ENCODE measurements at regions not wholly inside any gene's neighbourhood (a gene's known extent, or its start where the extent isn't known, plus 50 kb on each side); places are given as distances from the start of the nearest gene placed in this dataset.

GRCh38 chr18:78241535-78242253, 737.9 kb upstream of the SALL3 start (continued):
- TF ChIP-seq ATRX (CRISPR knock-in tag; IDR thresholded peaks at IDR 0.05; ENCODE audit: borderline replicate concordance) (no peak), MIXL1 (CRISPR knock-in tag; IDR thresholded peaks at IDR 0.05) (no peak), SRSF9 (IDR thresholded peaks at IDR 0.05; ENCODE audit: borderline replicate concordance, insufficient read depth, low read depth, low read length, poor library complexity, severe bottlenecking) (no peak), ZNF446 (CRISPR knock-in tag; IDR thresholded peaks at IDR 0.05) (no peak), SYNCRIP (IDR thresholded peaks at IDR 0.05; ENCODE audit: insufficient read depth, low read depth, low read length) (no peak), HOXA3 (CRISPR knock-in tag; IDR thresholded peaks at IDR 0.05) (no peak)

GRCh38 chr18:78242254-78242643, 737.4 kb upstream of the SALL3 start:
- POLR2A ChIA-PET, result no interaction called here
- Histone ChIP-seq H3K36me3 (replicated peaks in 1 of 2; ENCODE audit: control insufficient read depth in 1 of 2, insufficient read depth in 2 of 2, low read length in 2 of 2) (no peaks in the 10 kb centered on the region), H3K9ac (ENCODE audit: insufficient read depth, low read depth, low read length) (no peak overlapping the region), H2AFZ (ENCODE audit: low read length) (no peak overlapping the region), H3K9me3 (ENCODE audit: low read length) (peaks cover 7% of the 10 kb centered on the region; the same call in 1 of the 2 replicates), H3K4me3 (replicated peaks in 1 of 3; ENCODE audit: insufficient read depth in 1 of 3, low read depth in 2 of 3, low read length in 3 of 3) (no peak overlapping the region), H4K20me1 (ENCODE audit: insufficient read depth, low read length) (no peaks in the 10 kb centered on the region), H3K79me2 (ENCODE audit: insufficient read depth, low read length) (no peaks in the 10 kb centered on the region), H3K27ac (ENCODE audit: extremely low read length, insufficient read depth, low read length) (no peak overlapping the region), H3K27me3 (ENCODE audit: control insufficient read depth in 1 of 2, insufficient read depth in 2 of 2, low read length in 2 of 2) (peaks cover 0 to 20% of the 10 kb centered on the region in 2 experiments; a peak in 2 of 5 replicates), H3K4me1 (ENCODE audit: insufficient read depth, low read length) (no peaks in the 10 kb centered on the region), H3K4me2 (ENCODE audit: low read depth, low read length) (no peak overlapping the region)
- CTCF ChIA-PET (ENCODE audit: low intra/inter-chr PET ratio, low total read pairs), result no interaction called here
- DNase-seq (ENCODE audit: low spot score) (no peak), ATAC-seq (no peak), FAIRE-seq (no peak)
- in situ Hi-C loops (cut with HindIII; ENCODE audit: extremely low pct_ligation_motif_present, low pct_unique_long_range_greater_than_20kb), result no loop called here
- intact Hi-C loops (cut with micrococcal nuclease; ENCODE audit: unreplicated experiment), result no loop called here
- TF ChIP-seq CBX5 (CRISPR knock-in tag; IDR thresholded peaks at IDR 0.05; ENCODE audit: borderline replicate concordance) (no peak), ZNF512 (CRISPR knock-in tag; IDR thresholded peaks at IDR 0.05) (no peak), JARID2 (CRISPR knock-in tag; IDR thresholded peaks at IDR 0.05; ENCODE audit: insufficient replicate concordance) (no peak), ZMYM2 (CRISPR knock-in tag; IDR thresholded peaks at IDR 0.05) (no peak), PRMT3 (CRISPR knock-in tag; IDR thresholded peaks at IDR 0.05; ENCODE audit: borderline replicate concordance, low read depth) (no peak), PHF5A (CRISPR knock-in tag; IDR thresholded peaks at IDR 0.05; ENCODE audit: low read depth, unreplicated experiment) (no peak)
- WGBS (ENCODE audit: low lambda C conversion rate), result 46% methylated on average over 2 of the region's 2 CpGs
- no TSS peak for BruUV-seq (replicated peaks)

All from HepG2 (cell line).